H1 (cell line): ENCODE measurements at regions not wholly inside any gene's neighbourhood (a gene's known extent, or its start where the extent isn't known, plus 50 kb on each side); places are given as distances from the start of the nearest gene placed in this dataset.

Source experiments
- EZH2 ChIP-seq: fragments of 200-600 bp; sonication (generic); IDR thresholded peaks from 2 replicates; pipeline ENCODE4 v1.7.1; 2012; ENCODE audit warnings: low read depth, mild to moderate bottlenecking, moderate library complexity, low read length, inconsistent platforms; ENCODE audit not compliant: severe bottlenecking
- JUND ChIP-seq: IDR thresholded peaks from 2 replicates; pipeline ENCODE4 v1.6.1; 2011; ENCODE audit warnings: mild to moderate bottlenecking, improper control_type of control experiment, low read length
- KDM1A ChIP-seq: fragments of 200-600, 300-600 bp; sonication (generic); IDR thresholded peaks from 2 replicates; pipeline ENCODE4 v1.7.1; 2016; ENCODE audit warnings: mild to moderate bottlenecking, low read length, borderline replicate concordance
- KDM4A ChIP-seq: IDR thresholded peaks from one replicate; pipeline ENCODE4 v1.7.1; 2012; ENCODE audit warnings: low read depth, mild to moderate bottlenecking, moderate library complexity, low read length, inconsistent platforms; ENCODE audit not compliant: severe bottlenecking
- KDM5A ChIP-seq: fragments of 200-600 bp; IDR thresholded peaks from 2 replicates; pipeline ENCODE4 v1.7.1; 2012; ENCODE audit warnings: mild to moderate bottlenecking, low read length, inconsistent platforms, mixed read lengths
- NANOG ChIP-seq: IDR thresholded peaks from 2 replicates; pipeline ENCODE4 v1.6.1; 2011; ENCODE audit warnings: low read length, low read depth, mild to moderate bottlenecking, inconsistent platforms; ENCODE audit not compliant: insufficient read depth, poor library complexity, severe bottlenecking
- SP1 ChIP-seq: IDR thresholded peaks from 2 replicates; pipeline ENCODE4 v1.6.1; 2011; ENCODE audit warnings: low read depth, low read length
- ZNF274 ChIP-seq: IDR thresholded peaks from 2 replicates; pipeline ENCODE4 v1.7.0; 2012; ENCODE audit warnings: low read length, borderline replicate concordance; ENCODE audit errors: extremely low read depth

DNA sequence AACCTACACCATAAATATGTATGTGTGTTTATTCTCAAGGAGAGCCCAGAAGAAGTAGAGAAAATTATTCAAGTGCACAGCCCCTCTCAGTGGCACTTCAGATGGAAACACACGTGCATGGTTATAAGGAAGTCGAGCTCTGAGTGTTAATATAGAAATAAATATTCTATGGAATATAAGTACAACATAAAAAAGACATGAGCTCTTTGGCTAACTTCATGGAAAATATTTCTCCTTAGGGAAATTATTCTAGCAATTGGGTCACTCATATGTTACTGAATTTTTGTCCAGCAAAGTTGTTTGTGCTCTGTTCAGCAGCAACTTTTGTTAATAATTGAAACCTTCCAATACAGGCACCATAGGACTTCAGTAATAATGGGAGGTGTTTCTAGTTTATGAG is 939.0 kb downstream of the LRFN5 start (continued):
- TF ChIP-seq ZNF274 (no peak), KDM1A (no peak), EZH2 (no peak), KDM5A (no peak), KDM4A (no peak), NANOG (no peak), SP1 (no peak), JUND (no peak)
